Stomach (tissue), 4 donors: ENCODE measurements at regions not wholly inside any gene's neighbourhood (a gene's known extent, or its start where the extent isn't known, plus 50 kb on each side); places are given as distances from the start of the nearest gene placed in this dataset.

ENCODE experiments used
- CTCF ChIP-seq, 7 experiments: fragments of 450-650 bp in 4 of 7; fragments of 200-600 bp in 3 of 7; sonication (generic) in 3 of 7; IDR thresholded peaks; one replicate each; pipeline ENCODE4 v1.5.1; 2016 to 2019; ENCODE audit warnings: antibody characterized with exemption in 7 of 7, control low read depth in 2 of 7, mild to moderate bottlenecking in 1 of 7
- EP300 ChIP-seq: sonication (generic); formaldehyde crosslinking; IDR thresholded peaks from one replicate; pipeline ENCODE4 v1.6.1; 2017; ENCODE audit warnings: antibody characterized with exemption
- POLR2A ChIP-seq, 4 donors: fragments of 450-650 bp; IDR thresholded peaks; one replicate each; pipeline ENCODE4 v1.6.1; 2016; ENCODE audit warnings: antibody characterized with exemption in 4 of 4, control low read depth in 2 of 4, mild to moderate bottlenecking in 1 of 4, moderate library complexity in 1 of 4
- POLR2AphosphoS5 ChIP-seq, 3 donors: sonication (generic); formaldehyde crosslinking; IDR thresholded peaks; one replicate each; pipeline ENCODE4 v1.6.1; 2016; ENCODE audit warnings: antibody characterized with exemption in 3 of 3

- no peak for TF ChIP-seq POLR2A (IDR thresholded peaks at IDR 0.05)
- TF ChIP-seq CTCF (IDR thresholded peaks at IDR 0.05) = no peak
- TF ChIP-seq POLR2AphosphoS5 (IDR thresholded peaks at IDR 0.05) = no peak
- no peak for TF ChIP-seq EP300
These were observed 88.2 kb upstream of the PROK2 start for GRCh38 chr3:71873093-71873611.
